Heart left ventricle (tissue), 16 donors: ENCODE measurements at regions not wholly inside any gene's neighbourhood (a gene's known extent, or its start where the extent isn't known, plus 50 kb on each side); places are given as distances from the start of the nearest gene placed in this dataset.

Source experiments
- ATAC-seq, 4 donors: fragments of 200-7000 bp; cut with Tn5 transposase; one replicate each; pipeline ENCODE4 v1.9.1; 2020 to 2022; ENCODE audit warnings: moderate library complexity in 4 of 4, mild to moderate bottlenecking in 3 of 4, moderate number of reproducible peaks in 1 of 4
- DNase-seq, 5 donors: peaks; one replicate each; pipeline ENCODE4 v3.0.0-alpha.2; 2020
- H3K27ac ChIP-seq, 12 donors: fragments of 200-600 bp; sonication (generic) in 4 of 12; one replicate each; pipeline versions ENCODE4 v1.5.0 to v1.8.0; 2016 to 2022; ENCODE audit warnings: mild to moderate bottlenecking in 2 of 12
- H3K27me3 ChIP-seq, 9 donors: fragments of 200-600 bp; sonication (generic) in 2 of 9; one replicate each; pipeline versions ENCODE4 v1.5.1 to v1.8.0; 2016 to 2022; ENCODE audit warnings: mild to moderate bottlenecking in 3 of 9
- H3K36me3 ChIP-seq, 9 donors: fragments of 200-600 bp; sonication (generic) in 2 of 9; one replicate each; pipeline versions ENCODE4 v1.5.0 to v1.8.0; 2018 to 2022; ENCODE audit warnings: mild to moderate bottlenecking in 2 of 9
- H3K4me1 ChIP-seq, 12 donors: fragments of 200-600 bp; sonication (generic) in 4 of 12; one replicate each; pipeline versions ENCODE4 v1.5.0 to v1.8.0; 2016 to 2022; ENCODE audit warnings: mild to moderate bottlenecking in 3 of 12
- H3K4me3 ChIP-seq, 12 donors: fragments of 200-600 bp; sonication (generic) in 4 of 12; one replicate each; pipeline versions ENCODE4 v1.5.0 to v1.8.0; 2017 to 2022; ENCODE audit warnings: mild to moderate bottlenecking in 9 of 12, moderate library complexity in 4 of 12
- H3K9me3 ChIP-seq, 12 donors: fragments of 200-600 bp; sonication (generic) in 4 of 12; one replicate each; pipeline versions ENCODE4 v1.5.0 to v1.8.0; 2016 to 2022; ENCODE audit warnings: mild to moderate bottlenecking in 1 of 12
- POLR2A ChIP-seq, 2 donors: fragments of 450-650 bp; IDR thresholded peaks; one replicate each; pipeline ENCODE4 v1.6.1; 2017; ENCODE audit warnings: antibody characterized with exemption in 2 of 2, mild to moderate bottlenecking in 2 of 2, moderate library complexity in 2 of 2
- WGBS, 4 donors: extraction: QIAGEN DNeasy Blood & Tissue Kit in 2 of 4; methylation state at CpG; one replicate each; pipeline versions ENCODE4 v1.1.5 to v1.1.7; 2013 to 2018; 5-methylcytosine and 5-hydroxymethylcytosine counted together
- intact Hi-C, 10 donors: fragments of 100-400 bp; cut with DNase I; formaldehyde crosslinking; loops; one replicate each; pipeline versions ENCODE4 v1.11.1 to v1.14.2; 2022
- TF ChIP-seq, protein P1 (sequence below), 12 donors: fragments of 200-600 bp; sonication (generic) in 4 of 12; IDR thresholded peaks; one replicate each; pipeline versions ENCODE4 v1.5.0 to v1.8.0; 2018 to 2022; ENCODE audit warnings: antibody characterized with exemption in 12 of 12, mild to moderate bottlenecking in 5 of 12
- donor health status: ischemic (EF 13 %, LVEDD 7.1; RV severe dilation, severe dysfunction).
- donor health status: healthy with polysubstance abuse.
- donor health status: DM: no; HTN: yes; CAD: no.
- donor health status: DM: no; HTN: no; CAD: no.
- donor health status: ischemic (EF 25% LVEDD 6.9; RV normal size, moderate dysfunction).
- donor health status: ischemic (EF 25% LVEDD 5.7; RV mildly dilated, moderate dysfunction).
- donor health status: healthy.
- donor health status: DM: yes; HTN: yes; CAD: no.
- donor health status: ischemic (EF 35%, LVEDD 5.7; RV mildly dilated, moderate dysfunction).
- donor health status: nonischemic (EF 11% LVEDD 7.7; RV severe dilation, severe dysfunction).
- donor health status: DM: yes; HTN: yes; CAD: no.
- donor health status: PGD.
- donor health status: ischemic (EF 29% LVEDD 5.4; RV normal size, mild dysfunction).
- donor health status: nonischemic (EF 23%, LVEDD 6.1; RV moderate dilation, normal function).

DNA sequence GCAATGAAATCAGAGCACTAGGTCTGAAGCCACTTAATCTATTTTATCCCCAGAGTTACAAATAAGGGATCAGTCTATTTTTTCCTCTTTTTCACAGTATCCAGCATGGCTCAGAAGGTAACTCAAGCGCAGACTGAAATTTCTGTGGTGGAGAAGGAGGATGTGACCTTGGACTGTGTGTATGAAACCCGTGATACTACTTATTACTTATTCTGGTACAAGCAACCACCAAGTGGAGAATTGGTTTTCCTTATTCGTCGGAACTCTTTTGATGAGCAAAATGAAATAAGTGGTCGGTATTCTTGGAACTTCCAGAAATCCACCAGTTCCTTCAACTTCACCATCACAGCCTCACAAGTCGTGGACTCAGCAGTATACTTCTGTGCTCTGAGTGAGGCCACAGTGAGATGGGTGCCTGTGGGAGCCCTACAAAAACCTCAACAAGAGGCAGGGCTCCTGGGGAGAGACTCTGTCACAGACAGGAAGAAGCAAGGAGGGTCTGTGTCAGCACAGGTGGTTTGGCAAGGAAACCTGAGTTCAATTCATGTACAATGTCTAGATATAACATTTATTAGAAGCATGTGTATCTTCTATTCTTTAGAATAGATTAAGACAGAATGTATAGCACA, 334.3 kb upstream of the OR4E1 start:
- 82 to 84% (median 83%) methylated on average over 6 of the region's 6 CpGs for WGBS, 4 donors
- ATAC-seq (no peak), DNase-seq (no peak)
- Histone ChIP-seq H3K4me1 (no peaks in the 10 kb centered on the region), H3K27ac (no peak overlapping the region), H3K9me3 (no peaks in the 10 kb centered on the region), H3K4me3 (no peak overlapping the region), H3K36me3 (no peaks in the 10 kb centered on the region), H3K27me3 (no peaks in the 10 kb centered on the region)
- intact Hi-C loops = no loop called here
- TF ChIP-seq, protein P1, sequence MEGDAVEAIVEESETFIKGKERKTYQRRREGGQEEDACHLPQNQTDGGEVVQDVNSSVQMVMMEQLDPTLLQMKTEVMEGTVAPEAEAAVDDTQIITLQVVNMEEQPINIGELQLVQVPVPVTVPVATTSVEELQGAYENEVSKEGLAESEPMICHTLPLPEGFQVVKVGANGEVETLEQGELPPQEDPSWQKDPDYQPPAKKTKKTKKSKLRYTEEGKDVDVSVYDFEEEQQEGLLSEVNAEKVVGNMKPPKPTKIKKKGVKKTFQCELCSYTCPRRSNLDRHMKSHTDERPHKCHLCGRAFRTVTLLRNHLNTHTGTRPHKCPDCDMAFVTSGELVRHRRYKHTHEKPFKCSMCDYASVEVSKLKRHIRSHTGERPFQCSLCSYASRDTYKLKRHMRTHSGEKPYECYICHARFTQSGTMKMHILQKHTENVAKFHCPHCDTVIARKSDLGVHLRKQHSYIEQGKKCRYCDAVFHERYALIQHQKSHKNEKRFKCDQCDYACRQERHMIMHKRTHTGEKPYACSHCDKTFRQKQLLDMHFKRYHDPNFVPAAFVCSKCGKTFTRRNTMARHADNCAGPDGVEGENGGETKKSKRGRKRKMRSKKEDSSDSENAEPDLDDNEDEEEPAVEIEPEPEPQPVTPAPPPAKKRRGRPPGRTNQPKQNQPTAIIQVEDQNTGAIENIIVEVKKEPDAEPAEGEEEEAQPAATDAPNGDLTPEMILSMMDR (IDR thresholded peaks at IDR 0.05) = no peak
- TF ChIP-seq POLR2A (IDR thresholded peaks at IDR 0.05) = no peak

DNA sequence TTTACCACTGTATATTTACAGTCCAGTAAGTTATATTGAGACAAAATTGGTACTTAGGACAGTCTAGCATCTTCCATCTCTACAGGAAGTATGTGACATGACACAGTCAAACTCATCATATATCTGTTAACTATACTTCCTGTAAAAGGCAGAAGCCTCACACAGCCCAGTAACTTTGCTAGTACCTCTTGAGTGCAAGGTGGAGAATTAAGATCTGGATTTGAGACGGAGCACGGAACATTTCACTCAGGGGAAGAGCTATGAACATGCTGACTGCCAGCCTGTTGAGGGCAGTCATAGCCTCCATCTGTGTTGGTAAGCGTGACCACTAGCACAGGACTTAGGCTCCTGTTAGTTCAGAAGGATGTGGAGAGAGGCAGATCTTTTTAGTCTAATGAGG, 333.7 kb upstream of the OR4E1 start:
- no peaks in the 10 kb centered on the region for H3K36me3 ChIP-seq
- no peak overlapping the region for H3K27ac ChIP-seq
- no peaks in the 10 kb centered on the region for H3K4me1 ChIP-seq
- ATAC-seq (no peak), DNase-seq (no peak)
- intact Hi-C loops = no loop called here
- no peaks in the 10 kb centered on the region for H3K9me3 ChIP-seq
- no peak for TF ChIP-seq POLR2A (IDR thresholded peaks at IDR 0.05)
- TF ChIP-seq, protein P1 (IDR thresholded peaks at IDR 0.05) = no peak
- WGBS, 4 donors = 80 to 95% (median 94%) methylated on average over 3 of the region's 3 CpGs
- H3K27me3 ChIP-seq = no peaks in the 10 kb centered on the region
- no peak overlapping the region for H3K4me3 ChIP-seq

DNA sequence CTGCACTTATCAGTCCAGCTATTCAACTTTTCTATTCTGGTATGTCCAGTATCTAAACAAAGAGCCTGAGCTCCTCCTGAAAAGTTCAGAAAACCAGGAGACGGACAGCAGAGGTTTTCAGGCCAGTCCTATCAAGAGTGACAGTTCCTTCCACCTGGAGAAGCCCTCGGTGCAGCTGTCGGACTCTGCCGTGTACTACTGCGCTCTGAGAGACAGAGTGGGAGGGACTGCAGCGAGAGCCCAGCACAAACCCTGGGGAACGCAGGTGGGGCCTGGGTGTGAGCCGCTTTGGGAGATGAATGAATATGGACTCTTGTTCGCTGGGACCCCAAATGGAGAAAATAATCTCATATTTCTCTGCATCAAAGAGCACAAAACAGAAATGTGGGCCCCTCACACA, 329.8 kb upstream of the OR4E1 start:
- no peak for DNase-seq
- no peak for TF ChIP-seq POLR2A (IDR thresholded peaks at IDR 0.05)
- TF ChIP-seq, protein P1 (IDR thresholded peaks at IDR 0.05) = no peak
- H3K4me3 ChIP-seq = no peak overlapping the region
- H3K36me3 ChIP-seq = no peaks in the 10 kb centered on the region
- WGBS, 4 donors = 74 to 84% (median 79%) methylated on average over 9 of the region's 9 CpGs
- intact Hi-C loops = no loop called here
- ATAC-seq = no peak
- H3K9me3 ChIP-seq = no peaks in the 10 kb centered on the region
- H3K4me1 ChIP-seq = no peaks in the 10 kb centered on the region
- H3K27me3 ChIP-seq = no peaks in the 10 kb centered on the region
- no peak overlapping the region for H3K27ac ChIP-seq

DNA sequence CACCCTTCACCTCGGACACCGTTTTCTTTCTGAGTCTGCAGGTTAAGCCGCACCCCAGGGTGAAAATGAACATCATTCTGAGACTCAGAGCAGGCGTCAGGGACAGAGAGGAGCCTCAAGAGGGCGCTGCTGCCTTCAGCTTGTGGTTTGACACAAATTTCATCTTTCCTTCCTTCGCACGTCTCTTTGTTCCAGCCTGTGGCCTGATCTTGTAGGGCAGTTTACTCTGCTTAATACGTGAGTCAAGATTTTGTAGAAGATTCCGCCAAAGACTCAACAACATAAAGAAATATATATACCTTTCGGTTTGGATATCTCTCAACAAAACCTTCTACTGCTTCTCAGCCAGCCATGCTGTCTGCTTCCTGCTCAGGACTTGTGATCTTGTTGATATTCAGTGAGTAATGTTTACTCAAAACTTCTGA, 329.3 kb upstream of the OR4E1 start:
- TF ChIP-seq POLR2A (IDR thresholded peaks at IDR 0.05) = no peak
- TF ChIP-seq, protein P1 (IDR thresholded peaks at IDR 0.05) = peak in 4 of 12 donors; percentile 11 to 25 (median 13)
- DNase-seq = no peak
- Histone ChIP-seq H3K27me3 (no peaks in the 10 kb centered on the region), H3K36me3 (no peaks in the 10 kb centered on the region), H3K9me3 (no peaks in the 10 kb centered on the region), H3K4me3 (no peak overlapping the region), H3K4me1 (no peaks in the 10 kb centered on the region), H3K27ac (no peak overlapping the region)
- no peak for ATAC-seq
- 32 to 34% (median 34%) methylated on average over 10 of the region's 10 CpGs for WGBS, 4 donors
- intact Hi-C loops = no loop called here
